ENCODE measurements at regions not wholly inside any gene's neighbourhood (a gene's known extent, or its start where the extent isn't known, plus 50 kb on each side); places are given as distances from the start of the nearest gene placed in this dataset.
"Not testable (repeated sequence)": the region's sequence is repeated elsewhere in the genome, so short reads cannot be mapped to it uniquely, and the experiment has no call there.

- no peak for DNase-seq
These were observed 292.9 kb downstream of the THBS2 start for GRCh38 chr6:168960551-168961263.

- no peak for DNase-seq
These were observed 293.9 kb downstream of the THBS2 start for GRCh38 chr6:168959696-168960095.

GRCh38 chr6:168956884-168957730, 296.5 kb downstream of the THBS2 start:
- DNase-seq: peak; percentile 37

GRCh38 chr6:168956141-168956838, 297.4 kb downstream of the THBS2 start:
- no peak for DNase-seq

GRCh38 chr6:168953461-168953860, 300.2 kb downstream of the THBS2 start:
- no peak for DNase-seq

GRCh38 chr6:168951217-168951616, 302.4 kb downstream of the THBS2 start:
- DNase-seq: no peak

GRCh38 chr6:168950858-168951214, 302.8 kb downstream of the THBS2 start:
- DNase-seq: no peak

GRCh38 chr6:168949981-168950857, 303.4 kb downstream of the THBS2 start:
- no peak for DNase-seq

- no peak for DNase-seq
These were observed 304.6 kb downstream of the THBS2 start for GRCh38 chr6:168948990-168949531.

- no peak for DNase-seq
These were observed 305.6 kb downstream of the THBS2 start for GRCh38 chr6:168948002-168948401.

- DNase-seq: no peak
These were observed 310.3 kb downstream of the THBS2 start for GRCh38 chr6:168943231-168943905.

GRCh38 chr6:168942646-168943045, 311.0 kb downstream of the THBS2 start:
- DNase-seq: no peak

GRCh38 chr6:168941036-168941435, 312.6 kb downstream of the THBS2 start:
- DNase-seq: no peak

- DNase-seq: no peak
These were observed 313.9 kb downstream of the THBS2 start for GRCh38 chr6:168939796-168940195.

- DNase-seq: no peak
These were observed 314.6 kb downstream of the THBS2 start for GRCh38 chr6:168939041-168939440.

GRCh38 chr6:168938546-168938945, 315.1 kb downstream of the THBS2 start:
- no peak for DNase-seq

- DNase-seq: no peak
These were observed 316.6 kb downstream of the THBS2 start for GRCh38 chr6:168937054-168937453.

GRCh38 chr6:168935628-168936010, 318.0 kb downstream of the THBS2 start:
- DNase-seq: no peak

GRCh38 chr6:168934660-168935627, 318.7 kb downstream of the THBS2 start:
- DNase-seq: no peak

GRCh38 chr6:168932171-168932570, 321.5 kb downstream of the THBS2 start:
- DNase-seq: not testable (repeated sequence)

GRCh38 chr6:168931072-168931471, 322.6 kb downstream of the THBS2 start:
- not testable (repeated sequence) for DNase-seq

Data from activated naive CD4-positive, alpha-beta T cell treated with anti-CD3 and anti-CD28 coated beads, Interleukin-2, amount 50 U/mL, for 16 hours (primary cell).